ENCODE measurements at regions not wholly inside any gene's neighbourhood (a gene's known extent, or its start where the extent isn't known, plus 50 kb on each side); places are given as distances from the start of the nearest gene placed in this dataset.

- no peak for TF ChIP-seq EZH2 (IDR thresholded peaks at IDR 0.05; ENCODE audit: borderline replicate concordance)
- TF ChIP-seq, protein P1, sequence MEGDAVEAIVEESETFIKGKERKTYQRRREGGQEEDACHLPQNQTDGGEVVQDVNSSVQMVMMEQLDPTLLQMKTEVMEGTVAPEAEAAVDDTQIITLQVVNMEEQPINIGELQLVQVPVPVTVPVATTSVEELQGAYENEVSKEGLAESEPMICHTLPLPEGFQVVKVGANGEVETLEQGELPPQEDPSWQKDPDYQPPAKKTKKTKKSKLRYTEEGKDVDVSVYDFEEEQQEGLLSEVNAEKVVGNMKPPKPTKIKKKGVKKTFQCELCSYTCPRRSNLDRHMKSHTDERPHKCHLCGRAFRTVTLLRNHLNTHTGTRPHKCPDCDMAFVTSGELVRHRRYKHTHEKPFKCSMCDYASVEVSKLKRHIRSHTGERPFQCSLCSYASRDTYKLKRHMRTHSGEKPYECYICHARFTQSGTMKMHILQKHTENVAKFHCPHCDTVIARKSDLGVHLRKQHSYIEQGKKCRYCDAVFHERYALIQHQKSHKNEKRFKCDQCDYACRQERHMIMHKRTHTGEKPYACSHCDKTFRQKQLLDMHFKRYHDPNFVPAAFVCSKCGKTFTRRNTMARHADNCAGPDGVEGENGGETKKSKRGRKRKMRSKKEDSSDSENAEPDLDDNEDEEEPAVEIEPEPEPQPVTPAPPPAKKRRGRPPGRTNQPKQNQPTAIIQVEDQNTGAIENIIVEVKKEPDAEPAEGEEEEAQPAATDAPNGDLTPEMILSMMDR (IDR thresholded peaks at IDR 0.05; ENCODE audit: poor library complexity), result no peak
Measured at GRCh38 chr3:105062853-105063252, 303.9 kb upstream of the ALCAM start.
